ENCODE measurements at regions not wholly inside any gene's neighbourhood (a gene's known extent, or its start where the extent isn't known, plus 50 kb on each side); places are given as distances from the start of the nearest gene placed in this dataset.

- no peak for DNase-seq
Measured at GRCh38 chr12:58140395-58140794, 199.0 kb downstream of the ATP23 start.

- DNase-seq = no peak
Measured at GRCh38 chr12:58142991-58143390, 201.6 kb downstream of the ATP23 start.

GRCh38 chr12:58143498-58143995, 202.2 kb downstream of the ATP23 start:
- DNase-seq = no peak

GRCh38 chr12:58148405-58148804, 207.0 kb downstream of the ATP23 start:
- DNase-seq = no peak

- DNase-seq = no peak
Measured at GRCh38 chr12:58148976-58149375, 207.6 kb downstream of the ATP23 start.

- no peak for DNase-seq
Measured at GRCh38 chr12:58154359-58154758, 213.0 kb downstream of the ATP23 start.

- no peak for DNase-seq
Measured at GRCh38 chr12:58156697-58157096, 215.3 kb downstream of the ATP23 start.

GRCh38 chr12:58159941-58160340, 218.6 kb downstream of the ATP23 start:
- DNase-seq = no peak

GRCh38 chr12:58161773-58162172, 220.4 kb downstream of the ATP23 start:
- no peak for DNase-seq

GRCh38 chr12:58163021-58163420, 221.7 kb downstream of the ATP23 start:
- no peak for DNase-seq

GRCh38 chr12:58166643-58167042, 225.3 kb downstream of the ATP23 start:
- DNase-seq = no peak

- no peak for DNase-seq
Measured at GRCh38 chr12:58167622-58168021, 226.3 kb downstream of the ATP23 start.

GRCh38 chr12:58169826-58170225, 228.5 kb downstream of the ATP23 start:
- no peak for DNase-seq

- DNase-seq = no peak
Measured at GRCh38 chr12:58171914-58172313, 230.5 kb downstream of the ATP23 start.

GRCh38 chr12:58172433-58173073, 231.2 kb downstream of the ATP23 start:
- DNase-seq = no peak

- no peak for DNase-seq
Measured at GRCh38 chr12:58174316-58174715, 232.9 kb downstream of the ATP23 start.

GRCh38 chr12:58176296-58176869, 235.0 kb downstream of the ATP23 start:
- DNase-seq = no peak

- no peak for DNase-seq
Measured at GRCh38 chr12:58177366-58177765, 236.0 kb downstream of the ATP23 start.

- DNase-seq = no peak
Measured at GRCh38 chr12:58184212-58184611, 242.8 kb downstream of the ATP23 start.

- no peak for DNase-seq
Measured at GRCh38 chr12:58186401-58186800, 245.0 kb downstream of the ATP23 start.

- no peak for DNase-seq
Measured at GRCh38 chr12:58186914-58187313, 245.5 kb downstream of the ATP23 start.

- no peak for DNase-seq
Measured at GRCh38 chr12:58189030-58189429, 247.7 kb downstream of the ATP23 start.

- no peak for DNase-seq
Measured at GRCh38 chr12:58189893-58190292, 248.5 kb downstream of the ATP23 start.

- no peak for DNase-seq
Measured at GRCh38 chr12:58190618-58191017, 249.3 kb downstream of the ATP23 start.

GRCh38 chr12:58196971-58197370, 255.6 kb downstream of the ATP23 start:
- DNase-seq = no peak
